B cell (primary cell): ENCODE measurements at regions not wholly inside any gene's neighbourhood (a gene's known extent, or its start where the extent isn't known, plus 50 kb on each side); places are given as distances from the start of the nearest gene placed in this dataset.

Experiments
- CTCF ChIP-seq: fragments of 200-600 bp; IDR thresholded peaks from one replicate; pipeline ENCODE4 v1.8.0; 2022; ENCODE audit warnings: antibody characterized with exemption, mild to moderate bottlenecking
- EZH2 ChIP-seq: IDR thresholded peaks from 2 replicates; pipeline ENCODE4 v1.6.1; 2012; ENCODE audit warnings: borderline replicate concordance, low read depth, mild to moderate bottlenecking, moderate library complexity, low read length; ENCODE audit not compliant: insufficient read depth, poor library complexity, severe bottlenecking

- no peak for TF ChIP-seq EZH2
- TF ChIP-seq CTCF = no peak
Observed at GRCh38 chr10:124168991-124169802, 75.8 kb upstream of the CHST15 start.
